Naive B cell (primary cell): ENCODE measurements at regions not wholly inside any gene's neighbourhood (a gene's known extent, or its start where the extent isn't known, plus 50 kb on each side); places are given as distances from the start of the nearest gene placed in this dataset.

Experiments
- ATAC-seq, 2 donors: fragments of 150-1000 bp; cut with Tn5 transposase; 2 replicates each; pipeline ENCODE4 v1.10.0; 2021; ENCODE audit warnings: low read depth in 2 of 2, mild to moderate bottlenecking in 2 of 2, moderate library complexity in 2 of 2
- DNase-seq: peaks from one replicate; pipeline ENCODE4 v3.0.0; 2022
- H3K27ac Mint-ChIP-seq, 6 donors: one replicate each; pipeline ENCODE4 v1.8.0; 2020 to 2022; ENCODE audit warnings: mild to moderate bottlenecking in 6 of 6, mixed read lengths in 6 of 6, moderate library complexity in 5 of 6, inconsistent platforms in 2 of 6
- H3K27me3 Mint-ChIP-seq, 3 donors: one replicate each; pipeline ENCODE4 v1.8.0; 2021 to 2022; ENCODE audit warnings: mixed read lengths in 3 of 3, mild to moderate bottlenecking in 1 of 3
- H3K36me3 Mint-ChIP-seq, 2 donors: one replicate each; pipeline ENCODE4 v1.8.0; 2020 to 2022; ENCODE audit warnings: mixed read lengths in 2 of 2, inconsistent platforms in 1 of 2, mild to moderate bottlenecking in 1 of 2
- H3K4me1 Mint-ChIP-seq, 3 donors: one replicate each; pipeline ENCODE4 v1.8.0; 2020 to 2022; ENCODE audit warnings: mixed read lengths in 3 of 3, inconsistent platforms in 1 of 3, mild to moderate bottlenecking in 1 of 3, moderate library complexity in 1 of 3
- H3K4me3 Mint-ChIP-seq, 8 donors: one replicate each; pipeline ENCODE4 v1.8.0; 2020 to 2022; ENCODE audit warnings: mild to moderate bottlenecking in 8 of 8, mixed read lengths in 8 of 8, moderate library complexity in 8 of 8, inconsistent platforms in 2 of 8
- H3K9me3 Mint-ChIP-seq, 7 donors: one replicate each; pipeline ENCODE4 v1.8.0; 2020 to 2022; ENCODE audit warnings: mixed read lengths in 7 of 7, mild to moderate bottlenecking in 5 of 7, inconsistent platforms in 2 of 7, moderate library complexity in 1 of 7

- H3K4me1 Mint-ChIP-seq = peaks cover 11 to 12% (median 11%) of the 10 kb centered on the region in 3 donors
- no peak overlapping the region for H3K27ac Mint-ChIP-seq
- peaks cover 2 to 15% (median 6%) of the 10 kb centered on the region in 7 donors for H3K9me3 Mint-ChIP-seq
- DNase-seq (no peak), ATAC-seq (no peak)
- H3K36me3 Mint-ChIP-seq = peaks cover 0 to 15% of the 10 kb centered on the region in 2 donors
- peaks cover 0 to 7% (median 0%) of the 10 kb centered on the region in 3 donors for H3K27me3 Mint-ChIP-seq
- H3K4me3 Mint-ChIP-seq = no peak overlapping the region
These were observed 128.7 kb upstream of the TLE3 start for GRCh38 chr15:70226337-70226980.

- H3K36me3 Mint-ChIP-seq = peaks cover 0 to 14% of the 10 kb centered on the region in 2 donors
- no peak for ATAC-seq
- peak overlapping the region in 1 of 6 donors; percentile 57 for H3K27ac Mint-ChIP-seq
- H3K4me3 Mint-ChIP-seq = no peak overlapping the region
- peaks cover 15 to 17% (median 16%) of the 10 kb centered on the region in 3 donors for H3K4me1 Mint-ChIP-seq
- no peak for DNase-seq
- H3K9me3 Mint-ChIP-seq = peaks cover under 1 to 11% (median 4%) of the 10 kb centered on the region in 7 donors
- H3K27me3 Mint-ChIP-seq = peaks cover 0 to 7% (median 0%) of the 10 kb centered on the region in 3 donors
These were observed 127.7 kb upstream of the TLE3 start for GRCh38 chr15:70225416-70225815.

DNA sequence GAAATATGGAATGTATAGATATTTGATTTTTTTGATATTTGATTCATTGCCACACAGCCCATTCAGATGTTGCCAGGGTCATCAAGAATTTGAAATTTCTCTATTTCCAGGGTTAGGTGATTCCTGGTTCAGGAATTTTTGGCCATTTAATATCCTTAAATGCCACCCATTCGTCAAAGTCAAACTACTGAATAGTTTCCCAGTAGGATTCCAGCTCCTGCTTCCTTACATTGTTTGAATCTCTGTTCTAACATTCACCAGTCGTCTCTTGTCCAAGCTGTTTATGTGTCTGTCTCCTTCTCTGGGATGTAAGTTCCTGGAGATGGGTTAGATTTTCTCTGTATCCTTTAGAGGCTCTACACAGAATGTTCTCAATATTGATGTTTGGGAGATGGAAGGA, 124.9 kb upstream of the TLE3 start:
- DNase-seq (no peak), ATAC-seq (no peak)
- Mint-ChIP-seq H3K27me3 (no peaks in the 10 kb centered on the region), H3K4me3 (no peak overlapping the region), H3K4me1 (peaks cover 21 to 25% (median 22%) of the 10 kb centered on the region in 3 donors), H3K9me3 (no peaks in the 10 kb centered on the region), H3K36me3 (no peaks in the 10 kb centered on the region), H3K27ac (peak overlapping the region in 1 of 6 donors; percentile 67)

- DNase-seq (no peak), ATAC-seq (no peak)
- Mint-ChIP-seq H3K4me3 (no peak overlapping the region), H3K9me3 (no peaks in the 10 kb centered on the region), H3K4me1 (peaks cover 21 to 27% (median 22%) of the 10 kb centered on the region in 3 donors), H3K27ac (peak overlapping the region in 1 of 6 donors; percentile 23), H3K36me3 (no peaks in the 10 kb centered on the region), H3K27me3 (no peaks in the 10 kb centered on the region)
These were observed 122.9 kb upstream of the TLE3 start for GRCh38 chr15:70220490-70221096.

- Mint-ChIP-seq H3K9me3 (no peaks in the 10 kb centered on the region), H3K36me3 (no peaks in the 10 kb centered on the region), H3K27ac (no peak overlapping the region), H3K27me3 (no peaks in the 10 kb centered on the region), H3K4me1 (peaks cover 21 to 27% (median 22%) of the 10 kb centered on the region in 3 donors), H3K4me3 (no peak overlapping the region)
- DNase-seq = no peak
- ATAC-seq = no peak
These were observed 122.2 kb upstream of the TLE3 start for GRCh38 chr15:70219966-70220365.

DNA sequence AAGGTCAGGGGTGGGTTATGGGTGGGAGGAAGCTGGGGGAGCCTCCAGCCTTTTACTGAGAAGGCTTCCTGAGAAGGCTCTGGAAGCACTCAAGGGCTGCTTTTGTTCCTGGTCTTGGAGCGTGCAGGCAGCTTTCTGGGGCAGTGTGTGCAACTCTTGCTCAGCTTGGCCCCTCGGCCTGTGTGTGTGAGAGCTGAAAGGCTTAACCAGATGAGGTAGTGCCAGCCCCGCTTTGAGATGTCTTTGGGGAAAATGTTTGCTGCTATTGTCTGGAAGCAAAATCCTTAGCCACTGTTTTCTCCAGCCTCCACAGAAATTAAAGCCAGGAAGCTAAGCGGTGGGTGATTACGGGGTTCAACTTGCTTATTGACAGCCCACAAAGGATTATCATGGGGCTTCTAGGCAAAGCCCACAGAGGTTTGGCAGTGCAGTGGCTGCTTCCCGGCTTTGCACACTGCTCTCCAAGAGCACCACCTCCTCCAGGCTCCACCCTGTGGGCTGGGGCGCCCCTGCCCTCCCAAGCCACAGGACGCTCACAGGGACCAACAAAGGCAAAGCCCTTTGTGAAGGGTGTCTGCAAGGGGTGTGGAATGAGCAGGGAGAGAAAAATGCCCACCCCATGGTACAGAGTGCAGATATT, 121.7 kb upstream of the TLE3 start:
- ATAC-seq = no peak
- H3K4me1 Mint-ChIP-seq = peaks cover 21 to 27% (median 22%) of the 10 kb centered on the region in 3 donors
- no peak overlapping the region for H3K4me3 Mint-ChIP-seq
- no peaks in the 10 kb centered on the region for H3K9me3 Mint-ChIP-seq
- no peaks in the 10 kb centered on the region for H3K36me3 Mint-ChIP-seq
- H3K27me3 Mint-ChIP-seq = no peaks in the 10 kb centered on the region
- DNase-seq = no peak
- no peak overlapping the region for H3K27ac Mint-ChIP-seq

DNA sequence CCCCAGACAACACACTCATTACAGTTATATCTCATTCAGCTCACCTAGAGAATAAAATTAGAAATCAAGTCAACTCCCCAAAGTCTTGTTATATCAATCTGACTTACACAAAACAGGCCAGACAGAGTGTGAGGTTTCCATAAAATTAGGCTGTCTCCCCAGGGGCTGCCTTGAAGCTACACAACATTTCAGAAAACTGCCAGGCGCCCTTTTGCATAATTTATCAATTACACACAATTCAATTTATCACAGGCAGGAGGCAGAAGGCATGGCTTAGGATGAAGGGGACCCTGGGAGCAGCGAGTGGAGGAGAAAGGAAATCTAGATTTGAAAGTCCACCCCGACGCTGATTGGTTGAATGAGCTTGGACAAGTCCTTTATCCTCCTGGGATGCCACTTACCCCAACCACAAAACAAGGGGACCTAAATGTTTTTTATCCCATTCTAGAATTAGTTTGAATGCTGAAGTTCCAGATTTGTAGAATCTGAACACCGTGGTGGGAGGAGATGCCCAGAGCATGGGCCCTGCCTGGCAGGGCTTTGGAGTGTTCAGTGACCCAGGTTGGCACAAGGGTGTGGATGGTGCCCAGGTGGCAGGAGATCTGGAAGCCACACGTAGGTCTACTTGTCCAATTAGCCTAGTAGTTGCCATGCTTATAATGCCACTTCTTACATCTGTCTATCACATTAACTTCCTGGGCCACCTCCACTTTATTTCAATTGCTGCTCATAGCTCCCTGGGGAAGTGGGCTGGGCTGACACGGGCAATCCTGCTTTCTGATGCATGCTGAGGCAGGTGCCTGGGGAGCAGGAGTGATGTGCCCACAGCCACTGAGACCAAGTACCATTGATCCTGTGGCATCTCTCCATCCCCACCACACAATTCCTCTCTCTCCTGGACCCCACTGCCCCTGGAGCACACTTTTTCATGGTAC, 119.8 kb upstream of the TLE3 start:
- H3K4me1 Mint-ChIP-seq = peaks cover 11 to 15% (median 15%) of the 10 kb centered on the region in 3 donors
- no peak for ATAC-seq
- no peak for DNase-seq
- H3K27ac Mint-ChIP-seq = no peak overlapping the region
- H3K4me3 Mint-ChIP-seq = no peak overlapping the region
- no peaks in the 10 kb centered on the region for H3K36me3 Mint-ChIP-seq
- no peaks in the 10 kb centered on the region for H3K9me3 Mint-ChIP-seq
- peaks cover 0 to 6% (median 0%) of the 10 kb centered on the region in 3 donors for H3K27me3 Mint-ChIP-seq

- H3K27me3 Mint-ChIP-seq = peaks cover 0 to 7% (median 0%) of the 10 kb centered on the region in 3 donors
These were observed 118.2 kb upstream of the TLE3 start for GRCh38 chr15:70215951-70216350.

DNA sequence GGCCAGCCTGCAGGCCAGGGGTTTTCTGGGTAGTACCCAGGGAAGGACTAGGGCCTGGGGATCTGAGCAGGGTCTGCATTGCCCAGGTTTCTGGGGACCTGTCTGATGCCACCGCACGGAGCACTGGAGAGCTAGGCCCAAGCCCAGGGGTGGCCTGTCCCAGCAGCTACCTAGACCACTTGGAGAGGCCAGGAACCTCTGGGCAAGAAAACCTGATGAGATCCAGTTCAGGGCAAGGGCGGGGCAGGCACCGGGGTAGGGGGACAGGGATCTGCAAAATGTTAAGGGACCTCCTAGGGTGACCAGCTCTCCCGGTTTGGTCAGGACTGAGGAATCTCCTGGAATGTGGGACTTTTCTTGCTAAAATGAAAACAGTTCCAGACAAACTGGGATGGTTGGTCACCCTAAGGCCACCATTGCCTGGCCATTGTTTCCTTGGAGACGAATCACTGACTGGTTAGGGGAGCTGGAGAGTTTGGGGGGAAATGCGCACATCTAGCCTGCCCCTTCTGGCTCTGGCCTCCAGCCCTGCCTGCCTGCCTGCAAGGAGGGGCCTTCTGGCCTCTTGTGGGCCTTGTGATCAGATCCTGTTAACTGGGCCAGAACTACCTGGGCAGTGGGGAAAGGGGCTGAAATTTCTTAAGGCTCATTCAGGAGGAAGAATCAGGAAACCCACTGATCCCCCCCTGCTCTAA, 117.4 kb upstream of the TLE3 start:
- ATAC-seq (no peak), DNase-seq (no peak)
- no peak overlapping the region for H3K4me3 Mint-ChIP-seq
- H3K27ac Mint-ChIP-seq = no peak overlapping the region
- H3K27me3 Mint-ChIP-seq = peaks cover 0 to 10% (median 0%) of the 10 kb centered on the region in 3 donors
- H3K9me3 Mint-ChIP-seq = no peaks in the 10 kb centered on the region
- H3K36me3 Mint-ChIP-seq = no peaks in the 10 kb centered on the region
- peaks cover 4 to 8% (median 7%) of the 10 kb centered on the region in 3 donors for H3K4me1 Mint-ChIP-seq

More at GRCh38 chr15:70215951-70216350, 118.2 kb upstream of the TLE3 start:
- H3K9me3 Mint-ChIP-seq = no peaks in the 10 kb centered on the region
- peaks cover 11 to 15% (median 15%) of the 10 kb centered on the region in 3 donors for H3K4me1 Mint-ChIP-seq
- H3K36me3 Mint-ChIP-seq = no peaks in the 10 kb centered on the region
- DNase-seq (no peak), ATAC-seq (no peak)
- H3K4me3 Mint-ChIP-seq = no peak overlapping the region
- peak overlapping the region in 1 of 6 donors; percentile 44 for H3K27ac Mint-ChIP-seq

- no peak for ATAC-seq
These were observed 116.6 kb upstream of the TLE3 start for GRCh38 chr15:70214276-70214675.

GRCh38 chr15:70213794-70214193, 116.1 kb upstream of the TLE3 start:
- DNase-seq (no peak), ATAC-seq (no peak)
- peaks cover 0 to 15% (median 4%) of the 10 kb centered on the region in 3 donors for H3K27me3 Mint-ChIP-seq
- H3K36me3 Mint-ChIP-seq = no peaks in the 10 kb centered on the region
- no peaks in the 10 kb centered on the region for H3K9me3 Mint-ChIP-seq
- peak overlapping the region in 1 of 6 donors; percentile 3 for H3K27ac Mint-ChIP-seq
- H3K4me3 Mint-ChIP-seq = no peak overlapping the region
- H3K4me1 Mint-ChIP-seq = peaks cover 2 to 8% (median 4%) of the 10 kb centered on the region in 3 donors

More at GRCh38 chr15:70214276-70214675, 116.6 kb upstream of the TLE3 start:
- Mint-ChIP-seq H3K27ac (no peak overlapping the region), H3K27me3 (peaks cover 0 to 15% (median 0%) of the 10 kb centered on the region in 3 donors), H3K9me3 (no peaks in the 10 kb centered on the region), H3K4me3 (no peak overlapping the region), H3K4me1 (peaks cover 2 to 8% (median 7%) of the 10 kb centered on the region in 3 donors), H3K36me3 (no peaks in the 10 kb centered on the region)
- no peak for DNase-seq

GRCh38 chr15:70212963-70213315, 115.2 kb upstream of the TLE3 start:
- DNase-seq (no peak), ATAC-seq (no peak)
- Mint-ChIP-seq H3K27ac (peak overlapping the region in 1 of 6 donors; percentile 2), H3K4me3 (no peak overlapping the region), H3K9me3 (no peaks in the 10 kb centered on the region), H3K27me3 (peaks cover 0 to 15% (median 5%) of the 10 kb centered on the region in 3 donors), H3K4me1 (peaks cover 2 to 5% (median 4%) of the 10 kb centered on the region in 3 donors), H3K36me3 (no peaks in the 10 kb centered on the region)
